Stomach smooth muscle (tissue), 2 donors: ENCODE measurements at regions not wholly inside any gene's neighbourhood (a gene's known extent, or its start where the extent isn't known, plus 50 kb on each side); places are given as distances from the start of the nearest gene placed in this dataset.

Experiments used
- H3K27ac ChIP-seq: one replicate; pipeline ENCODE4 v1.7.0; 2013; ENCODE audit warnings: mild to moderate bottlenecking, low read length, inconsistent platforms
- H3K27me3 ChIP-seq, 2 donors: one replicate each; pipeline ENCODE4 v1.7.0; 2013; ENCODE audit warnings: low read length in 2 of 2; ENCODE audit not compliant: insufficient read depth in 2 of 2, control insufficient read depth in 1 of 2
- H3K36me3 ChIP-seq, 2 donors: one replicate each; pipeline ENCODE4 v1.7.0; 2013; ENCODE audit warnings: low read length in 2 of 2; ENCODE audit not compliant: control insufficient read depth in 2 of 2, insufficient read depth in 2 of 2
- H3K4me1 ChIP-seq: one replicate; pipeline ENCODE4 v1.7.0; 2013; ENCODE audit warnings: low read length; ENCODE audit not compliant: control insufficient read depth, insufficient read depth
- H3K4me3 ChIP-seq, 2 donors: one replicate each; pipeline ENCODE4 v1.7.0; 2013; ENCODE audit warnings: low read length in 2 of 2
- H3K9ac ChIP-seq, 2 donors: one replicate each; pipeline ENCODE4 v1.7.0; 2013; ENCODE audit warnings: low read length in 2 of 2, mild to moderate bottlenecking in 1 of 2
- H3K9me3 ChIP-seq, 2 donors: one replicate each; pipeline ENCODE4 v1.7.0; 2013; ENCODE audit warnings: low read length in 2 of 2; ENCODE audit not compliant: control insufficient read depth in 2 of 2
- donor health status: healthy.
- donor health status: Pancreatic carcinoma.

GRCh38 chr3:124315215-124316033, 323.5 kb upstream of the ROPN1 start:
- H3K9me3 ChIP-seq: no peaks in the 10 kb centered on the region
- no peak overlapping the region for H3K4me3 ChIP-seq
- H3K36me3 ChIP-seq: no peaks in the 10 kb centered on the region
- no peak overlapping the region for H3K27ac ChIP-seq
- H3K4me1 ChIP-seq: no peaks in the 10 kb centered on the region
- no peaks in the 10 kb centered on the region for H3K27me3 ChIP-seq
- H3K9ac ChIP-seq: no peak overlapping the region

DNA sequence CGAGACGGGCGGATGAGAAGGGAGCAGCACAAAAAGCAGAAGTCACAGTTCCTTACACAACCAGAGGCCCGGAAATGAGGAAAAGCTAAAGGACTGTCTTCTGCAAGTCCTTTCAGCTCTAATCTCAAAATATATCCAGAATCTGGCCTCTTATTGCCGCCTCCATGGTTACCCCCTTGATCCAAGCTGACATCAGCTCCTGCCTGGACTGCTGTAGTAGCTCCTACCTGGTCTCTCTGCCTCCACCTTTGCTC, 324.0 kb upstream of the ROPN1 start:
- no peak overlapping the region for H3K9ac ChIP-seq
- H3K27ac ChIP-seq: no peak overlapping the region
- H3K4me3 ChIP-seq: no peak overlapping the region
- H3K27me3 ChIP-seq: no peaks in the 10 kb centered on the region
- no peaks in the 10 kb centered on the region for H3K4me1 ChIP-seq
- H3K36me3 ChIP-seq: no peaks in the 10 kb centered on the region
- no peaks in the 10 kb centered on the region for H3K9me3 ChIP-seq

DNA sequence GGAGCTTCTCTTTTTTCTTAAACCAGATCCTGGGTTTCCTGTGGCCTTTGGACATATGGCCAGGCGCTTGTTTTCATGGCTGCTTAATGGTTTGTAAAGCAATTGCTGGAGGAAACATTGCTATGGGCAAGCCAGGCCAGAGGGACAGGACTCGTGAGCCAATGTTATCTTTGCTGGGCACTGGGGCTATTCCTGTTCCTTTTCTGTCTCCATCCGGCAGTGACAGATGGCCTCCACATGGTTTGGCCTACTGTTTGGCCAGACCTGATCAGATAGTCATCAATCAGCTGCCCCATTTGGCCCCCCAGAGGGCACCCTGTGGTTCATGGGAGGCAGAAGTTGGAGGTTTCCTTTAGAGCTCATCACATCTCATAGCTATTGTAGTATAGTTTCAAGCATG, 326.1 kb upstream of the ROPN1 start:
- H3K4me1 ChIP-seq: no peaks in the 10 kb centered on the region
- H3K9ac ChIP-seq: no peak overlapping the region
- no peaks in the 10 kb centered on the region for H3K36me3 ChIP-seq
- no peaks in the 10 kb centered on the region for H3K9me3 ChIP-seq
- H3K27me3 ChIP-seq: no peaks in the 10 kb centered on the region
- no peak overlapping the region for H3K27ac ChIP-seq
- H3K4me3 ChIP-seq: no peak overlapping the region

DNA sequence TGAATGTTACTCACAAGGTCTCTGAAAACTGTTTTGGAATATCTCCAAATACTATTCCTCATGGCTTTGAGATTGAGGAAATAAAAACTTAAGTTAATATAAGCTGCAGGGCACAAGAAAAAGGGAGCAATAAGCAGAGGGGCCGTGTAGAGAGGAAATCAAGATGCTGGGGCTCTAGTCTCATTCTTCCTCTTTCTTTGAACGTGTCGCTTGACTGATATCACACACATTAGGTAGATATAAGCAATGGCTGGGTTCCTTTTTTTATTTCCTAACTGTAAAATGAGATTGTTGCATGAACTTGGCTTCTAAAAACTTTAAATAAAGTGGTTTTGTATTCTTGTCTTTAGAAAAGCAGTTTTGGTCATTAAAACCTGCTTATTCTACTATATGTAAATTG, 326.7 kb upstream of the ROPN1 start:
- Histone ChIP-seq H3K9me3 (no peaks in the 10 kb centered on the region), H3K27me3 (no peaks in the 10 kb centered on the region), H3K36me3 (no peaks in the 10 kb centered on the region), H3K27ac (no peak overlapping the region), H3K9ac (no peak overlapping the region), H3K4me3 (no peak overlapping the region), H3K4me1 (no peaks in the 10 kb centered on the region)

GRCh38 chr3:124320976-124321375, 329.1 kb upstream of the ROPN1 start:
- Histone ChIP-seq H3K27ac (no peak overlapping the region), H3K4me1 (no peaks in the 10 kb centered on the region), H3K36me3 (no peaks in the 10 kb centered on the region), H3K9ac (no peak overlapping the region), H3K4me3 (no peak overlapping the region), H3K27me3 (no peaks in the 10 kb centered on the region), H3K9me3 (no peaks in the 10 kb centered on the region)

GRCh38 chr3:124322309-124322880, 330.5 kb upstream of the ROPN1 start:
- no peaks in the 10 kb centered on the region for H3K36me3 ChIP-seq
- no peak overlapping the region for H3K9ac ChIP-seq
- H3K27me3 ChIP-seq: no peaks in the 10 kb centered on the region
- no peak overlapping the region for H3K27ac ChIP-seq
- H3K9me3 ChIP-seq: no peaks in the 10 kb centered on the region
- H3K4me3 ChIP-seq: no peak overlapping the region
- H3K4me1 ChIP-seq: no peaks in the 10 kb centered on the region

DNA sequence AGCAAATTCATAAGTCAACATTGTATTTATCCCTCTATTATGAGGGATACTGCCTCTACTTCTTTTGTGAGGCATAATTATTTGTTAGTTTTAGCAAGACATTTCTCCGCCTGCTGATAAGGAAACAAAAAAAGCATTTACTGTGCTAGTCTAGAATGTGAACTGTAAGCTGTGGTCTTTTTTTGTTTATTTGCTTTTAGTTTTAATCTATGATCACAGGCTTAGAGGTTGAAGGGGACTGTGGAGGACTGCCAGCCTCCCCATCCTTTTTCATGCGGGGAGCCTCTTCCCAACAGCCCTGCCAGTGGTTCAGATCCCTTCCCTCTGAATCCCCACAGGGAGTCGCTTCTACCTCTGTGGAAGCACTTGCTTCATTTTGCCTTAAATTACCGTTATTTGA, 331.0 kb upstream of the ROPN1 start:
- no peaks in the 10 kb centered on the region for H3K27me3 ChIP-seq
- H3K9ac ChIP-seq: no peak overlapping the region

GRCh38 chr3:124325248-124325647, 333.3 kb upstream of the ROPN1 start:
- Histone ChIP-seq H3K4me1 (no peaks in the 10 kb centered on the region), H3K36me3 (peaks cover 0 to 7% of the 10 kb centered on the region in 2 donors), H3K9me3 (no peaks in the 10 kb centered on the region), H3K27ac (no peak overlapping the region), H3K27me3 (no peaks in the 10 kb centered on the region), H3K9ac (no peak overlapping the region), H3K4me3 (no peak overlapping the region)

More for the DNA sequence above, 331.0 kb upstream of the ROPN1 start:
- H3K27ac ChIP-seq: no peak overlapping the region
- H3K36me3 ChIP-seq: peaks cover 0 to 2% of the 10 kb centered on the region in 2 donors
- H3K9me3 ChIP-seq: no peaks in the 10 kb centered on the region
- H3K4me1 ChIP-seq: no peaks in the 10 kb centered on the region
- H3K4me3 ChIP-seq: no peak overlapping the region

DNA sequence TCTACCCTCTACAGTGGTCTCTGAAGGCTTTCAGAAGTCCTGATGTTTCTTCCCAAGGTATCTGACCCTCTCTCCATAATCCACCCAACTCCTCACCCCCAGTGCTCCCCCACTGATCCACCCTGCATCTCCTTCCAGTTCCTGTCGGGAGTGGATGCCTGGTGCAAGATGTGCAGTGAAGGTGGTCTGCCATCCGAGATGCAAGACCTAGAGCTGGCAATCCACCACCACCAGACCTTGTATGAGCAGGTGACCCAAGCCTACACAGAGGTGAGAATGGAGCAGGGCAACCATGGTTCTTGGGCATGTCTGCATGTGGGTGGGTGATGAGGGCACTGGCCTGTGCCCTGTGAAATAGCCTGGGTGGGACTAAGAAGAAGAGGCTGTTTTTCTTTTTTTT, 337.8 kb upstream of the ROPN1 start:
- H3K27ac ChIP-seq: no peak overlapping the region
- H3K36me3 ChIP-seq: peaks cover 0 to 13% of the 10 kb centered on the region in 2 donors
- H3K9me3 ChIP-seq: no peaks in the 10 kb centered on the region
- no peaks in the 10 kb centered on the region for H3K27me3 ChIP-seq
- no peaks in the 10 kb centered on the region for H3K4me1 ChIP-seq
- no peak overlapping the region for H3K4me3 ChIP-seq
- no peak overlapping the region for H3K9ac ChIP-seq

DNA sequence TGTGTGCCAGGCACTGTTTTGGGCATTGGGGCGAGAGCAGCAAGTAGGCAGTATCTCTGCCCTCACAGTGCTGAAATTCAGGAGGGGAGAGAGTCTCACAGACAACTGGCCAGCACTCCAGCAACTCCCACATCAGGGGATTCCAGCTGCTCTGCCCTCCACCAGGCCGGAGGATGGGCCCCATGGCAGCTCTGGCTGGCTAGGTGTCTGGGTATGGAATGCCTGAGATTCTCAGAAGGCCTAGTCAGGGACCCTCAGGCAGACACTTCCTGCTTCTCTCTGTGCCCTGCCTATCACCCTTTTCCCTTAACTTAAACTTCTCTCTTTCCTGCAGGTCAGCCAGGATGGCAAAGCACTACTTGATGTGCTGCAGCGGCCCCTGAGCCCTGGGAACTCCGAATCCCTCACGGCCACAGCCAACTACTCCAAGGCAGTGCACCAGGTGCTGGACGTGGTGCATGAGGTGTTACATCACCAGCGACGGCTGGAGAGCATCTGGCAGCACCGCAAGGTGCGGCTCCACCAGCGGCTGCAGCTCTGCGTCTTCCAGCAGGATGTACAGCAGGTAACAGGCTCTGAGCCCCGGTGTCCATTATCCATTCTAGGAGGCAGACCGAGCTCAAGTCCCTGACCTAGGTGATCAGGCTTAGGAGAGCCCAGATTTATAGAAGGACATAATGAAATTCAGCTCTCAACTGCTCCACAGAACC, 342.2 kb upstream of the ROPN1 start:
- Histone ChIP-seq H3K9ac (no peak overlapping the region), H3K27ac (no peak overlapping the region), H3K36me3 (peaks cover 0 to 13% of the 10 kb centered on the region in 2 donors), H3K4me1 (no peaks in the 10 kb centered on the region), H3K27me3 (no peaks in the 10 kb centered on the region), H3K4me3 (no peak overlapping the region), H3K9me3 (no peaks in the 10 kb centered on the region)
